ENCODE measurements at regions not wholly inside any gene's neighbourhood (a gene's known extent, or its start where the extent isn't known, plus 50 kb on each side); places are given as distances from the start of the nearest gene placed in this dataset.

DNA sequence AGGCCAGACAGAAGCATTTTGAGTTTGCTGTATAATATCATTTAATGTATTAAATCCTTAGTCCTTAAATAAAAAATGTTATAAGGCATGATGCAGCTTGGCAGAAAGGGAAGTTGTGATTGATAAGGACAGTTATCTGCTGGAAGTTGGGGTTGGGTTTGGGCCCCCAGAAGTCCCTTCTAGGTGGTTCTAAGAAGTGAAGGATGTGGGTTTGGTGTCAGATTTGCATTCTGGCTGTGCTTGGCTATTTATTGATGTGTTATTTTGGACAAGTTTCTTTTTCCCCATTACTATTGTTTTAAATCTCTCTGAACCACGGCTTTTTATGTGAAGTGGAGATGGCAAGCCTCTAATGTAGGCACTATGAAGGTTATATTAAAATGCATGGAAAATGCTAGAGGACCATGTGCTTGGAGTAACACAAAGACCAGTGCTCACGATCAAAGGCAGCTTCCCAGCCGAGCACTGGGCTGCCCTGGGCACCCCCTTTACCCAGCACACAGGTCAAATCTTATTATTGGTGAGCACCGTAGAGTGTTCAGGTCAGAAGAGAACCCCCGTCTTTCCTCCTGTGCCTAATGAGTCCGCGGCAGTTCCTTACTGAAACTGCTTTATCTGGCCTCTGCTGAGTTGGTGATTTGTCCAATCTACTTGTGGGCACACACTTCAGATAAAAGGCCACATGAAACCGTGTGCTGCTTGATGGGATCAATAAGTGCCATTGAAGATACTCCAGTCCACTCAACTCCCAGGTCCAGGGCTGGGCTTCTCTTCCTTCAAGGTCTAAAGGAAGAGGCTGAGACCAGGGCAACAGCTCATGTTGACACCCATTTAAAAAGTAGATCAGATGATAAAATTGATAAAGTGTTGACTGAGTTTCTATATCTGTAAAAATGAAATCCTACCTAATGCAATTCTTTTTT, 212.0 kb downstream of the PRDM2 start:
- Mint-ChIP-seq H3K27ac (no peak overlapping the region), H3K27me3 (no peaks in the 10 kb centered on the region), H3K9me3 (no peaks in the 10 kb centered on the region), H3K4me1 (no peaks in the 10 kb centered on the region), H3K4me3 (no peak overlapping the region)
- ATAC-seq (no peak), DNase-seq (no peak)

DNA sequence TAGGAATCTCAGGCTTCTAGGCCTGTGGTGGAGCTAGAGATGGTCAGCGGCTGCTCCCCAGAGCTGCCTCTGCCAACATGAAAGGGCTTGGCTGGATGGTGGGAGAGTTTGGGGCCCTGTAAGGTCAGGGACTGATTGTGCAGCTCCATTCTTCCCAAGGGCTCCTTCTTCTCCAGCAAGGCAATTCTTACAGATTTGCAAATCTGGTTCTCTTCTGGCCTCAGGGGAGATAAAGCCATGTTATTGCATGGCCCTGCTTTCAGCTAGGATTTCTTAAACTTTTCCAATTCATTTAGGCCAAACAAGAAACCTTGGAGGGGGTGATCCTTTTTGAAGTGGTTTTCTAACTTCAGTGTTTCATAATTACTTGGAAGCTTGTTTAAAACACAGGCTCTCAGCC, 213.4 kb downstream of the PRDM2 start:
- Mint-ChIP-seq H3K9me3 (no peaks in the 10 kb centered on the region), H3K4me3 (no peak overlapping the region), H3K4me1 (no peaks in the 10 kb centered on the region), H3K27ac (no peak overlapping the region), H3K27me3 (no peaks in the 10 kb centered on the region)
- ATAC-seq = no peak
- DNase-seq = no peak

GRCh38 chr1:13916530-13916929, 216.5 kb downstream of the PRDM2 start:
- Mint-ChIP-seq H3K27me3 (peaks cover 10% of the 10 kb centered on the region), H3K4me1 (no peaks in the 10 kb centered on the region), H3K27ac (no peak overlapping the region), H3K9me3 (peaks cover 3 to 8% of the 10 kb centered on the region in 2 donors), H3K4me3 (no peak overlapping the region)
- DNase-seq = no peak
- ATAC-seq = no peak

- no peaks in the 10 kb centered on the region for H3K4me1 Mint-ChIP-seq
- peaks cover 3 to 8% of the 10 kb centered on the region in 2 donors for H3K9me3 Mint-ChIP-seq
- DNase-seq (no peak), ATAC-seq (no peak)
- H3K27me3 Mint-ChIP-seq = peaks cover 10% of the 10 kb centered on the region
- H3K27ac Mint-ChIP-seq = no peak overlapping the region
- H3K4me3 Mint-ChIP-seq = no peak overlapping the region
Measured at GRCh38 chr1:13917607-13918006, 217.6 kb downstream of the PRDM2 start.

- H3K4me1 Mint-ChIP-seq = no peaks in the 10 kb centered on the region
- ATAC-seq = no peak
Measured at GRCh38 chr1:13918862-13919261, 218.9 kb downstream of the PRDM2 start.

DNA sequence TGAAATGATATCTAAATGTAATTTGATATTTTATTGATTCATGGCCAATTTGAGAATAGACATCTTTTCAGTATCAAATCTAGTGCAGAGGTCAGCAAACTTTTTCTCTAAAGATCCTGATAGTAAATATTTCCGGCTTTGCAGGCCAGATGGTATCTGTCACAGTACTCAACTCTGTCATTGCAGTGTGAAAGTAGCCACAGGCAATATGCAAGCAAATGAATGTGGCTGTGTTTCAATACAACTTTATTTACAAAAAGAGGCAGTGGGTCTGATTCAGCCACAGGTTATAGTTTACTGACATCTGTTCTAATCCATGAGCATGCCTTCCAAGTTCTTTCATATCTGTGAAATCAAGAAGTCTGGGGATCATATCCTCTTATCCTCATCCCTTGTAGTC, 221.2 kb downstream of the PRDM2 start:
- ATAC-seq = no peak
- Mint-ChIP-seq H3K9me3 (peaks cover 3 to 8% of the 10 kb centered on the region in 2 donors), H3K27ac (no peak overlapping the region), H3K4me3 (no peak overlapping the region), H3K27me3 (peaks cover 25% of the 10 kb centered on the region), H3K4me1 (no peaks in the 10 kb centered on the region)
- no peak for DNase-seq

More at GRCh38 chr1:13918862-13919261, 218.9 kb downstream of the PRDM2 start:
- DNase-seq = no peak
- Mint-ChIP-seq H3K4me3 (no peak overlapping the region), H3K27me3 (peaks cover 10% of the 10 kb centered on the region), H3K27ac (no peak overlapping the region), H3K9me3 (peaks cover 3 to 8% of the 10 kb centered on the region in 2 donors)

- Mint-ChIP-seq H3K4me1 (no peaks in the 10 kb centered on the region), H3K27me3 (peaks cover 28% of the 10 kb centered on the region), H3K27ac (no peak overlapping the region), H3K4me3 (no peak overlapping the region), H3K9me3 (peaks cover 3 to 8% of the 10 kb centered on the region in 2 donors)
- no peak for ATAC-seq
- no peak for DNase-seq
Measured at GRCh38 chr1:13922466-13923110, 222.6 kb downstream of the PRDM2 start.

GRCh38 chr1:13926556-13926955, 226.6 kb downstream of the PRDM2 start:
- Mint-ChIP-seq H3K4me3 (no peak overlapping the region), H3K9me3 (no peaks in the 10 kb centered on the region), H3K27ac (no peak overlapping the region), H3K27me3 (peaks cover 37% of the 10 kb centered on the region), H3K4me1 (no peaks in the 10 kb centered on the region)
- ATAC-seq (no peak), DNase-seq (no peak)

GRCh38 chr1:13927736-13928135, 227.7 kb downstream of the PRDM2 start:
- H3K27me3 Mint-ChIP-seq = peaks cover 37% of the 10 kb centered on the region
- no peak for DNase-seq

DNA sequence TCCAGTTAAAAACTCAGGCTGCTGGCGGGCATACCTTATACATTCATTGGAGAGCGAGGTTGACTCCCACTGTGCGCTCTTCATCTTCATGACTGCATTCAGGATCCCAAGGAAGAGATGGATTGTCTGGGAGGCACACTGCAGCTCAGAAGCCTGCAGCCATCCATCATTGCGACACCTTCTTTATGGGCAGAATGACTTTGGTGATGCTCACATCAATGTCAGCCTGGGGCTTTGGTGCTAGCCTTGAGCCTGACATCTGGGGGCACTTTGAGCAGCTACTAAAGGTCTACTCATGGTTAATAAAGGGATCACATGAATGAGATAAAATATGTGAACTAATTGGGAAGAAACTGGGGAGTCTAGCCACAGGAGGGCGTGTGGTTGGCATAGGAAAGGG, 229.3 kb downstream of the PRDM2 start:
- no peaks in the 10 kb centered on the region for H3K4me1 Mint-ChIP-seq
- no peaks in the 10 kb centered on the region for H3K9me3 Mint-ChIP-seq
- no peak overlapping the region for H3K4me3 Mint-ChIP-seq
- no peak for DNase-seq
- ATAC-seq = no peak
- no peak overlapping the region for H3K27ac Mint-ChIP-seq
- peaks cover 38% of the 10 kb centered on the region for H3K27me3 Mint-ChIP-seq

More at GRCh38 chr1:13927736-13928135, 227.7 kb downstream of the PRDM2 start:
- Mint-ChIP-seq H3K27ac (no peak overlapping the region), H3K9me3 (no peaks in the 10 kb centered on the region), H3K4me3 (no peak overlapping the region), H3K4me1 (no peaks in the 10 kb centered on the region)
- ATAC-seq = no peak

- Mint-ChIP-seq H3K4me1 (no peaks in the 10 kb centered on the region), H3K9me3 (no peaks in the 10 kb centered on the region), H3K4me3 (no peak overlapping the region), H3K27ac (no peak overlapping the region), H3K27me3 (peaks cover 37% of the 10 kb centered on the region)
- ATAC-seq (no peak), DNase-seq (peak in 1 of 2 donors; percentile 16)
Measured at GRCh38 chr1:13930151-13930550, 230.2 kb downstream of the PRDM2 start.

DNA sequence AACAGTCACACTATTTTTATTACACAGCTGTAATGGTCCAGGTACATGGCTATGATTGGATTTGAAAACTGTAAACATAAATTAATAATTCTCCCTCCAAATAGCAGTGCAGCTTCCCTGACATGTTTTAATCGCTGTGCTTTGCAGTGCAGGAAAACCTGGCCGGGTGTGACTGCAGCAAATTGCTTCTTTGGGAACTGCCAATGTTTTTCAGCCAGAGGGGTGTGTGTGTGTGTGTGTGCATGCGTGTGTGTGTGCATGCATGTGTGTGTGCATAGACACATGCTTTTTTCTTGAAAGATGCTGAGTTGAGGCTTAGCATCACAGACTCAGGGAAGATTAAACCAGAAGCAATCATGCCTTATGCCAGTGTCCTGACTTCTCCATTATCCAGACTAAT, 231.2 kb downstream of the PRDM2 start:
- Mint-ChIP-seq H3K27me3 (peaks cover 29% of the 10 kb centered on the region), H3K27ac (no peak overlapping the region), H3K4me3 (no peak overlapping the region), H3K9me3 (no peaks in the 10 kb centered on the region), H3K4me1 (no peaks in the 10 kb centered on the region)
- ATAC-seq (no peak), DNase-seq (no peak)

DNA sequence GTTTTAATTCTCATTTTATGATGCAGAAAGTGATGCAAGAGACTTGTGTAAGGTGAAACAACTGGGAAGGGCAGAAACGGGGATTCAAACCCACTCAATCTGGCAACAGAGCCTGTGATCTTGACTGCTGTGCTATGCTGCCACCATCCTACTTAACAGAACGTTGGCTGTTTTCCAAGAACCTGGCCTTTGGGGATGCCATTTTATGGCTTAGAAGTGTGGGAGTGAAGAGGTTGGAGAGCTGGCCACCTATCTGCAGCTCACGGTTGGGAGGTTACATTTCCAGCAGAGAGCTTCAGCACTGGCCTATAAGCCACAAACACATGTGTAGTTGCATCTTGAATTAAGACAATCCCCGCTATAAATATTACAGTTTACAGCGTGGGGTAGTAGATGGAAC, 235.3 kb downstream of the PRDM2 start:
- H3K4me3 Mint-ChIP-seq = no peak overlapping the region
- no peak overlapping the region for H3K27ac Mint-ChIP-seq
- peaks cover 7% of the 10 kb centered on the region for H3K27me3 Mint-ChIP-seq
- no peaks in the 10 kb centered on the region for H3K9me3 Mint-ChIP-seq
- ATAC-seq (no peak), DNase-seq (no peak)
- no peaks in the 10 kb centered on the region for H3K4me1 Mint-ChIP-seq

- Mint-ChIP-seq H3K9me3 (peaks cover 7 to 9% of the 10 kb centered on the region in 2 donors), H3K27ac (no peak overlapping the region), H3K4me1 (no peaks in the 10 kb centered on the region), H3K27me3 (peaks cover 8% of the 10 kb centered on the region), H3K4me3 (no peak overlapping the region)
- ATAC-seq (no peak), DNase-seq (no peak)
Measured at GRCh38 chr1:13941315-13941714, 241.3 kb downstream of the PRDM2 start.

- H3K27ac Mint-ChIP-seq = no peak overlapping the region
- no peak overlapping the region for H3K4me3 Mint-ChIP-seq
- ATAC-seq = no peak
- peaks cover 7 to 9% of the 10 kb centered on the region in 2 donors for H3K9me3 Mint-ChIP-seq
- DNase-seq = no peak
- no peaks in the 10 kb centered on the region for H3K4me1 Mint-ChIP-seq
- H3K27me3 Mint-ChIP-seq = peaks cover 8% of the 10 kb centered on the region
Measured at GRCh38 chr1:13943055-13943454, 243.1 kb downstream of the PRDM2 start.

GRCh38 chr1:13945856-13946255, 245.9 kb downstream of the PRDM2 start:
- DNase-seq (no peak), ATAC-seq (no peak)
- no peaks in the 10 kb centered on the region for H3K4me1 Mint-ChIP-seq
- peaks cover 7 to 9% of the 10 kb centered on the region in 2 donors for H3K9me3 Mint-ChIP-seq
- H3K27ac Mint-ChIP-seq = no peak overlapping the region
- peaks cover 20% of the 10 kb centered on the region for H3K27me3 Mint-ChIP-seq
- no peak overlapping the region for H3K4me3 Mint-ChIP-seq
